Endothelial cell of umbilical vein (primary cell): ENCODE measurements at regions not wholly inside any gene's neighbourhood (a gene's known extent, or its start where the extent isn't known, plus 50 kb on each side); places are given as distances from the start of the nearest gene placed in this dataset.
"Not testable (repeated sequence)": the region's sequence is repeated elsewhere in the genome, so short reads cannot be mapped to it uniquely, and the experiment has no call there.

Source experiments
- BruUV-seq: library from RNA; stranded (reverse); fragments of 400-500 nt; replicated peaks from 2 replicates; lab custom pipeline; 2021; lab: Mats Ljungman, UMichigan
- CTCF ChIA-PET: fragments of 300-600, 350-600 bp; sonication (Branson Sonifier 250); formaldehyde crosslinking; loops from one replicate; lab custom pipeline; 2021; ENCODE audit warnings: antibody characterized with exemption, inconsistent platforms; lab: Charles Lee
- POLR2A ChIA-PET: fragments of 300-600, 350-600 bp; sonication (Branson Sonifier 250); formaldehyde crosslinking; loops from one replicate; lab custom pipeline; 2021; ENCODE audit warnings: antibody characterized with exemption, inconsistent platforms; lab: Charles Lee
- DNase-seq: peaks from one replicate; pipeline ENCODE4 v3.0.0-alpha.2; 2011; ENCODE audit warnings: low read depth, low spot score
- FAIRE-seq: peaks from 2 replicates; lab custom pipeline; 2011; peaks lifted over from hg19 to GRCh38; lab: Jason Lieb, UNC
- H2AFZ ChIP-seq: 2 replicates; pipeline ENCODE4 v1.6.0; 2012; ENCODE audit warnings: low read depth, low read length, control low read depth, inconsistent platforms
- H3K27ac ChIP-seq: 2 replicates; pipeline ENCODE4 v1.5.1; 2011; ENCODE audit warnings: low read depth, mild to moderate bottlenecking, control low read depth, low read length, moderate library complexity; ENCODE audit not compliant: insufficient read depth
- H3K27me3 ChIP-seq, 2 experiments: 2 replicates each; pipeline versions ENCODE4 v1.6.0 to v1.6.1; 2011; ENCODE audit warnings: low read length in 2 of 2, mixed read lengths in 1 of 2; ENCODE audit not compliant: control insufficient read depth in 2 of 2, insufficient read depth in 2 of 2
- H3K36me3 ChIP-seq, 2 experiments: 2 replicates in 1 of 2; 3 replicates in 1 of 2; pipeline ENCODE4 v1.5.1; 2011; ENCODE audit warnings: low read length in 2 of 2, mild to moderate bottlenecking in 1 of 2, moderate library complexity in 1 of 2; ENCODE audit not compliant: control insufficient read depth in 2 of 2, insufficient read depth in 2 of 2; ENCODE audit errors: extremely low read depth in 1 of 2
- H3K4me1 ChIP-seq: 3 replicates; pipeline ENCODE4 v1.5.1; 2011; ENCODE audit warnings: mild to moderate bottlenecking, low read length; ENCODE audit not compliant: control insufficient read depth, insufficient read depth; ENCODE audit errors: extremely low read depth
- H3K4me2 ChIP-seq: 2 replicates; pipeline ENCODE4 v1.6.1; 2011; ENCODE audit warnings: low read length, control low read depth, mixed read lengths; ENCODE audit not compliant: insufficient read depth
- H3K4me3 ChIP-seq, 3 experiments: fragments of 200-600 bp in 1 of 3; sonication (generic), shearing (Covaris generic) in 1 of 3; replicated peaks in 1 of 3; 2 replicates each; pipeline ENCODE4 v1.5.1; 2011 to 2016; ENCODE audit warnings: control low read depth in 3 of 3, low read length in 3 of 3, mild to moderate bottlenecking in 2 of 3, inconsistent platforms in 1 of 3, low read depth in 1 of 3, moderate library complexity in 1 of 3; ENCODE audit not compliant: insufficient read depth in 1 of 3
- H3K79me2 ChIP-seq: 2 replicates; pipeline ENCODE4 v1.6.0; 2012; ENCODE audit warnings: low read length, inconsistent platforms; ENCODE audit not compliant: control insufficient read depth, insufficient read depth
- H3K9ac ChIP-seq: replicated peaks from 2 replicates; pipeline ENCODE3; 2011; ENCODE audit warnings: low read length, control low read depth; ENCODE audit not compliant: insufficient read depth; ENCODE audit errors: extremely low read depth
- H3K9me1 ChIP-seq: replicated peaks from 3 replicates; pipeline ENCODE4 v1.6.0; 2011; ENCODE audit warnings: mild to moderate bottlenecking, low read length; ENCODE audit not compliant: control insufficient read depth, insufficient read depth; ENCODE audit errors: extremely low read depth
- H3K9me3 ChIP-seq: replicated peaks from 2 replicates; pipeline ENCODE4 v1.5.1; 2012; ENCODE audit warnings: low read length, inconsistent platforms; ENCODE audit not compliant: control insufficient read depth, insufficient read depth
- H4K20me1 ChIP-seq: replicated peaks from 2 replicates; pipeline ENCODE3; 2011; ENCODE audit warnings: mild to moderate bottlenecking, low read length; ENCODE audit not compliant: control insufficient read depth, insufficient read depth; ENCODE audit errors: extremely low read depth
- EZH2 ChIP-seq: IDR thresholded peaks from 2 replicates; pipeline ENCODE4 v1.6.1; 2012; ENCODE audit warnings: borderline replicate concordance, low read depth, mild to moderate bottlenecking, moderate library complexity, low read length, inconsistent platforms; ENCODE audit not compliant: severe bottlenecking
- FOS ChIP-seq: IDR thresholded peaks from 2 replicates; pipeline ENCODE4 v1.6.1; 2011; ENCODE audit warnings: mild to moderate bottlenecking, low read length, moderate library complexity, borderline replicate concordance; ENCODE audit not compliant: insufficient read depth
- GATA2 ChIP-seq: IDR thresholded peaks from 2 replicates; pipeline ENCODE4 v1.7.0; 2011; ENCODE audit warnings: low read depth, mild to moderate bottlenecking, moderate library complexity, mixed read lengths, low read length; ENCODE audit not compliant: insufficient read length, insufficient read depth
- JUN ChIP-seq: IDR thresholded peaks from 2 replicates; pipeline ENCODE4 v1.6.1; 2011; ENCODE audit warnings: borderline replicate concordance, low read depth; ENCODE audit not compliant: insufficient read length, insufficient read depth
- MYC ChIP-seq: IDR thresholded peaks from one replicate; pipeline ENCODE4 v1.6.1; 2011; ENCODE audit warnings: mild to moderate bottlenecking, low read depth, low read length
- POLR2A ChIP-seq: IDR thresholded peaks from 2 replicates; pipeline ENCODE4 v1.6.1; 2012; ENCODE audit warnings: low read depth, mild to moderate bottlenecking, control low read depth, low read length
- POLR2AphosphoS5 ChIP-seq: IDR thresholded peaks from 2 replicates; pipeline ENCODE4 v1.6.1; 2012; ENCODE audit warnings: low read depth, mild to moderate bottlenecking, control low read depth, low read length, moderate library complexity; ENCODE audit not compliant: insufficient read depth
- dilution Hi-C: fragments of 300-500 bp; cut with MboI; formaldehyde crosslinking; loops from one replicate; pipeline ENCODE4 v1.15.0; 2019; ENCODE audit warnings: low sequenced_read_pairs; ENCODE audit not compliant: extremely low pct_ligation_motif_present
- intact Hi-C: fragments of 100-400 bp; cut with micrococcal nuclease; formaldehyde crosslinking; loops from one replicate; pipeline ENCODE4 v1.10.0; 2022
- TF ChIP-seq, protein P1 (sequence below): IDR thresholded peaks from 2 replicates; pipeline ENCODE4 v1.6.1; 2011; ENCODE audit not compliant: insufficient read depth, insufficient read length
- TF ChIP-seq, protein P2 (sequence below), 2 donors: IDR thresholded peaks; 1 replicate in 1 of 2; 2 replicates in 1 of 2; pipeline ENCODE4 v1.5.1; 2011; ENCODE audit warnings: low read length in 2 of 2, mild to moderate bottlenecking in 2 of 2, moderate library complexity in 2 of 2, control low read depth in 1 of 2, inconsistent platforms in 1 of 2, low read depth in 1 of 2; ENCODE audit not compliant: insufficient read depth in 1 of 2; ENCODE audit errors: extremely low read depth in 1 of 2

DNA sequence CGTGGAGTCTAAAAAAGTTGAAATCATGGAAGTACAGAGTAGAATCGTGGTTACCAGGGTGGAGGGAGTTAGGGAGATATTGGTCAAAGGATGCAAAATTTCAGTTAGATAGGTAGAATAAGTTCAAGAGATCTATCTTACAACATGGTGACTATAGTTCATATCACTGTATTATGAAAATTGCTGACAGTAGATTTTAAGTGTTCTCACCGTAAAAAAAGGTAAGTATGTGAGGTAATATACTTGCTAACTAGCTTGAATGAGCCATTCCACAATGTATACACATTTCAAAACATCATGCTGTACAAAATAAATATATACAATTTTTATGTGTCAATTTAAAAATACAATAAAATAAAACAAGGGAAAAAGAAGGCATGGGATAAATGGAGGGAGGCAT lies 392.1 kb downstream of the CAAP1 start:
- dilution Hi-C loops, result no loop called here
- no peaks in the 10 kb centered on the region for H3K9me3 ChIP-seq
- H2AFZ ChIP-seq, result no peak overlapping the region
- ChIA-PET CTCF (no interaction called here), POLR2A (no interaction called here)
- intact Hi-C loops, result no loop called here
- H3K9ac ChIP-seq, result no peak overlapping the region
- H3K4me1 ChIP-seq, result no peaks in the 10 kb centered on the region
- no peaks in the 10 kb centered on the region for H3K79me2 ChIP-seq
- H3K27me3 ChIP-seq, result no peaks in the 10 kb centered on the region
- H3K36me3 ChIP-seq, result no peaks in the 10 kb centered on the region
- no peak overlapping the region for H3K27ac ChIP-seq
- H3K9me1 ChIP-seq, result no peaks in the 10 kb centered on the region
- TF ChIP-seq FOS (no peak), POLR2AphosphoS5 (no peak), JUN (no peak), MYC (no peak), GATA2 (no peak), EZH2 (no peak), POLR2A (no peak)
- TF ChIP-seq, protein P1, sequence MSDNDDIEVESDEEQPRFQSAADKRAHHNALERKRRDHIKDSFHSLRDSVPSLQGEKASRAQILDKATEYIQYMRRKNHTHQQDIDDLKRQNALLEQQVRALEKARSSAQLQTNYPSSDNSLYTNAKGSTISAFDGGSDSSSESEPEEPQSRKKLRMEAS, result no peak
- TF ChIP-seq, protein P2, sequence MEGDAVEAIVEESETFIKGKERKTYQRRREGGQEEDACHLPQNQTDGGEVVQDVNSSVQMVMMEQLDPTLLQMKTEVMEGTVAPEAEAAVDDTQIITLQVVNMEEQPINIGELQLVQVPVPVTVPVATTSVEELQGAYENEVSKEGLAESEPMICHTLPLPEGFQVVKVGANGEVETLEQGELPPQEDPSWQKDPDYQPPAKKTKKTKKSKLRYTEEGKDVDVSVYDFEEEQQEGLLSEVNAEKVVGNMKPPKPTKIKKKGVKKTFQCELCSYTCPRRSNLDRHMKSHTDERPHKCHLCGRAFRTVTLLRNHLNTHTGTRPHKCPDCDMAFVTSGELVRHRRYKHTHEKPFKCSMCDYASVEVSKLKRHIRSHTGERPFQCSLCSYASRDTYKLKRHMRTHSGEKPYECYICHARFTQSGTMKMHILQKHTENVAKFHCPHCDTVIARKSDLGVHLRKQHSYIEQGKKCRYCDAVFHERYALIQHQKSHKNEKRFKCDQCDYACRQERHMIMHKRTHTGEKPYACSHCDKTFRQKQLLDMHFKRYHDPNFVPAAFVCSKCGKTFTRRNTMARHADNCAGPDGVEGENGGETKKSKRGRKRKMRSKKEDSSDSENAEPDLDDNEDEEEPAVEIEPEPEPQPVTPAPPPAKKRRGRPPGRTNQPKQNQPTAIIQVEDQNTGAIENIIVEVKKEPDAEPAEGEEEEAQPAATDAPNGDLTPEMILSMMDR (IDR thresholded peaks at IDR 0.05; ENCODE audit: extremely low read depth in 1 of 2, insufficient read depth in 1 of 2, low read depth in 1 of 2, low read length in 2 of 2), result no peak
- no peak overlapping the region for H3K4me3 ChIP-seq
- FAIRE-seq (no peak), DNase-seq (no peak)
- H3K4me2 ChIP-seq, result no peak overlapping the region
- H4K20me1 ChIP-seq, result no peaks in the 10 kb centered on the region
- BruUV-seq, result no TSS peak

DNA sequence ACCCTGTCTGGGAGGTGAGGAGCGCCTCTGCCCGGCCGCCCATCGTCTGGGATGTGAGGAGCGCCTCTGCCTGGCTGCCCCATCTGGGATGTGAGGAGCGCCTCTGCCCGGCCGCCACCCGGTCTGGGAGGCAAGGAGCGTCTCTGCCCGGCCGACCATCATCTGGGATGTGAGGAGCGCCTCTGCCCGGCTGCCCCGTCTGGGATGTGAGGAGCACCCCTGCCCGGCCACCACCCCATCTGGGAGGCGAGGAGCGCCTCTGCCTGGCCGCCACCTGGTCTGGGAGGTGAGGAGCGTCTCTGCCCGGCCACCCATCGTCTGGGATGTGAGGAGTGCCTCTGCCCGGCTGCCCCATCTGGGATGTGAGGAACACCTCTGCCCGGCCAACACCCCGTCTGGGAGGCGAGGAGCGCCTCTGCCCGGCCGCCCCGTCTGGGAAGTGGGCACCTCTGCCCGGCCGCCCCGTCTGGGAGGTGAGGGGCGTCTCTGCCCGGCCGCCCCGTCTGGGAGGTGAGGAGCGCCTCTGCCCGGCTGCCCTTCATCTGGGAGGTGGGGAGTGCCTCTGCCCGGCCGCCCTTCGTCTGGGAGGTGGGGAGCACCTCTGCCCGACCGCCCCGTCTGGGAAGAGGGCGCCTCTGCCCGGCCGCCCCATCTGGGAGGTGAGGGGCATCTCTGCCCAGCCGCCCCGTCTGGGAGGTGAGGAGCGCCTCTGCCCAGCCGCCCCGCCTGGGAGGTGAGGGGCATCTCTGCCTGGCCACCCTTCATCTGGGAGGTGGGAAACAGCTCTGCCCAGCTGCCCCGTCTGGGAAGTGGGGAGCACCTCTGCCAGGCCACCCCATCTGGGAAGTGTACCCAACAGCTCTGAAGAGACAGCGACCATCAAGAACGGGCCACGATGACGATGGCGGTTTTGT lies 399.7 kb downstream of the CAAP1 start:
- POLR2A ChIA-PET, BruUV-seq, FAIRE-seq, dilution Hi-C loops, H3K79me2 ChIP-seq, CTCF ChIA-PET, DNase-seq, intact Hi-C loops, H4K20me1 ChIP-seq, H2AFZ ChIP-seq, H3K4me1 ChIP-seq, H3K9me1 ChIP-seq, H3K9me3 ChIP-seq, H3K9ac ChIP-seq, H3K4me3 ChIP-seq, H3K27me3 ChIP-seq, H3K4me2 ChIP-seq, H3K27ac ChIP-seq, H3K36me3 ChIP-seq: not testable (repeated sequence)
